ENCODE measurements at regions not wholly inside any gene's neighbourhood (a gene's known extent, or its start where the extent isn't known, plus 50 kb on each side); places are given as distances from the start of the nearest gene placed in this dataset.

DNA sequence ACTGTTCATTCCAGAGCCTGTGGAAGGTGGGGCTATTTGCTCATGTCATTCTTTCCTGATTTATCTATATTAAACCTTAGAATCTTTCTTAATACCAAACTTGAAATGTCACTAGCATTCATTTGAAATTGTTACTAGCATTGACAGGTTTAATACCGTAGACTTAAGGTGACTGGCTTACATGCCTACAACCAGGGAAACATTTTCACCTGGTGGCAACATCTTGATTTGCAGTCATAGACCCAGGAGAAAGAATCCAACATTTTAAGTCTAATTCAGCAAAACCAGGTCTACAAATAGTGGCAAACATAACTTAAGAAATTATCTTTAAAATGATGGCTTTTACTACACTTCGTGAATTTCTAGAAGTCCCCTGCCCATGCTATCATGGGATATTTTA lies 353.7 kb downstream of the HTR7 start:
- Histone ChIP-seq H4K20me1 (no peaks in the 10 kb centered on the region), H3K36me3 (peaks cover 0 to 27% (median 7%) of the 10 kb centered on the region in 11 experiments; a peak in 6 of 22 replicates), H3K4me1 (peaks cover 0 to 37% (median 3%) of the 10 kb centered on the region in 10 experiments; a peak in 8 of 20 replicates), H3K4me3 (no peak overlapping the region), H3K27me3 (no peaks in the 10 kb centered on the region), H3K4me2 (no peak overlapping the region), H3K27ac (no peak overlapping the region), H3K9me3 (replicated peaks in 1 of 11) (peaks cover 5 to 29% (median 16%) of the 10 kb centered on the region in 11 experiments; a peak in 15 of 22 replicates), H3K9ac (no peak overlapping the region)
- no peak for TF ChIP-seq Cebpa-rat (IDR thresholded peaks at IDR 0.05)

DNA sequence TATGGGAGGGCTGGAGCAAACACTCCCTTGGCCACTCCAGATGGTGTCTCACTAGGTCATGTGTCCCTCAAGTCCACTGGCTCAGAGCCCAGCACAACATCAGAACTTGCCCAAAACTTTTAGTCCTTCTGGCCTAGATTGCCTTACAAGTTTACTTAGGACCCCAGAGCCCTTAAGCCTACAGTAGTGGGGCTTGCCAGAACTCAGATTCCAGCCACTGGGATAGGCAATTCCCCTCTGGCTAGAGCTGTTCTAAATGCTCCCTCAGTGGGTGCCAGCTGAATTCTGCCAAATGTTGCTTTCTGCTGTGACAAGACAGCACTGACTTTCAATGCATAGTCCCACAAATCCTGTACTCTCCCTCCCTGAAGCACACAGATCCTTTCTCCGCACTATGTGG lies 331.1 kb downstream of the HTR7 start:
- no peak overlapping the region for H3K4me3 ChIP-seq
- no peaks in the 10 kb centered on the region for H3K4me1 ChIP-seq
- no peak for TF ChIP-seq Cebpa-rat (IDR thresholded peaks at IDR 0.05)
- H3K27me3 ChIP-seq = no peaks in the 10 kb centered on the region
- no peak overlapping the region for H3K4me2 ChIP-seq
- H3K9me3 ChIP-seq (replicated peaks in 1 of 11) = peaks cover 0 to 20% (median 12%) of the 10 kb centered on the region in 11 experiments; a peak in 12 of 22 replicates
- no peak overlapping the region for H3K9ac ChIP-seq
- peaks cover 0 to 6% (median 0%) of the 10 kb centered on the region in 11 experiments; a peak in 3 of 22 replicates for H3K36me3 ChIP-seq
- no peak overlapping the region for H3K27ac ChIP-seq
- no peaks in the 10 kb centered on the region for H4K20me1 ChIP-seq

DNA sequence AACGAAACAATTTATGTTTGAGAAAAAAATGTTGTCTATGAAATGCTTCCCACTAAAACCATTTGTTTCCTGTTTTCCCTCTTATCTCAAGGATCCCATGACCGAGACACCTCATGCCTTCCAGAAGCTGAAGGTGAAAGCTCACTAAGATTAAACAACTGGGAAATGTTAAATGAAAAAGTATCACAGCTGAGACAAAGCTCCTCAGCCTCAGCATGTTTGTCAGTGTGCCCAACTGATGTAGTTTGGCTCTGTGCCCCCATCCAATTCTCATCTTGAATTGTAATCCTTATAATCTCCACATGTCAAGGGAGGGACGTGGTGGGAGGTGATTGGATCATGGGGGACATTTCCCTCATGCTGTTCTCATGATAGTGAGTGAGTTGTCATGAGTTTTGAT lies 327.3 kb downstream of the HTR7 start:
- H3K4me2 ChIP-seq = no peak overlapping the region
- H4K20me1 ChIP-seq = no peaks in the 10 kb centered on the region
- no peak overlapping the region for H3K4me3 ChIP-seq
- no peak overlapping the region for H3K27ac ChIP-seq
- H3K36me3 ChIP-seq = peaks cover 0 to 5% (median 0%) of the 10 kb centered on the region in 11 experiments; a peak in 3 of 22 replicates
- no peaks in the 10 kb centered on the region for H3K4me1 ChIP-seq
- H3K9me3 ChIP-seq (replicated peaks in 1 of 11) = peaks cover 0 to 12% (median 5%) of the 10 kb centered on the region in 11 experiments; a peak in 10 of 22 replicates
- H3K27me3 ChIP-seq = no peaks in the 10 kb centered on the region
- H3K9ac ChIP-seq = no peak overlapping the region
- TF ChIP-seq Cebpa-rat (IDR thresholded peaks at IDR 0.05) = no peak

DNA sequence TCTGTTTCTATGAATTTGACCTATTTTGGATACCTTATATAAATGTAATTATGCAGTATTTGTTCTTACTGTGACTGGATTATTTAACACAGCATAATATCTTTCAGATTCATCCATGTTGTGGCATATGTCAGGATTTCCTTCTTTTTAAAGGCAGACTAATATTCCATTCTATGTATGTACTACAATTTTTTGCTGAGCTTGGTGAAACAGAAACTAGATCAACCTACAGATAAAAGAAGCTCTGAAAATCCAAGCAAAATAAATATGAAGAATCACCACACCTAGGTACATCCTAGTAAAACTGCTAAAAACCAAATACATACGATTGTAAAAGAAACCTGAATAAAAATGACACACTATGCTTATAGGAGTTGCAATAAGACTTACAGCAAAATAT lies 300.5 kb downstream of the HTR7 start:
- no peaks in the 10 kb centered on the region for H4K20me1 ChIP-seq
- no peak overlapping the region for H3K27ac ChIP-seq
- no peak for TF ChIP-seq Cebpa-rat (IDR thresholded peaks at IDR 0.05)
- H3K4me2 ChIP-seq = no peak overlapping the region
- no peak overlapping the region for H3K4me3 ChIP-seq
- H3K4me1 ChIP-seq = no peaks in the 10 kb centered on the region
- H3K36me3 ChIP-seq = no peaks in the 10 kb centered on the region
- H3K27me3 ChIP-seq = no peaks in the 10 kb centered on the region
- no peak overlapping the region for H3K9ac ChIP-seq
- peaks cover 0 to 21% (median 8%) of the 10 kb centered on the region in 11 experiments; a peak in 8 of 22 replicates for H3K9me3 ChIP-seq (replicated peaks in 1 of 11)

DNA sequence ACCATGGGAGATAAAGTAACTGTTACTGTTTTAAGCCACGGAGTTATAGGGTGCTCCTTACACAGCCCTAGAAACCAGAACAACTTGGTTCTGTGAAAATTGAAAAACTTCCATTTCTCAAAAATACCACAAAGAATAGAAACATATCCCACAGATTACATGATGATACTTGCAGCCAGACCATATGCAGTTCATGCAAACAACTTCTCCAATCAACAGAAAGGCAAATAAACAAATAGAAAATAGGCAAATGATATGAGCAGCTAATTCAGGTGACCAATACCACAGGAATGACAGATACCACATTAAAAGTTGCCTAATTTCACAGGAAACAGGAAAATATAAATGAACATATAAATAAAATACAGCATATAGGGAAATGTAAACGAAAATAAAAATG lies 297.5 kb downstream of the HTR7 start:
- H3K27ac ChIP-seq = no peak overlapping the region
- H3K36me3 ChIP-seq = no peaks in the 10 kb centered on the region
- no peak overlapping the region for H3K4me3 ChIP-seq
- no peak overlapping the region for H3K9ac ChIP-seq
- H4K20me1 ChIP-seq = no peaks in the 10 kb centered on the region
- no peaks in the 10 kb centered on the region for H3K4me1 ChIP-seq
- TF ChIP-seq Cebpa-rat (IDR thresholded peaks at IDR 0.05) = no peak
- H3K27me3 ChIP-seq = no peaks in the 10 kb centered on the region
- H3K4me2 ChIP-seq = no peak overlapping the region
- peaks cover 0 to 21% (median 8%) of the 10 kb centered on the region in 11 experiments; a peak in 9 of 22 replicates for H3K9me3 ChIP-seq (replicated peaks in 1 of 11)

DNA sequence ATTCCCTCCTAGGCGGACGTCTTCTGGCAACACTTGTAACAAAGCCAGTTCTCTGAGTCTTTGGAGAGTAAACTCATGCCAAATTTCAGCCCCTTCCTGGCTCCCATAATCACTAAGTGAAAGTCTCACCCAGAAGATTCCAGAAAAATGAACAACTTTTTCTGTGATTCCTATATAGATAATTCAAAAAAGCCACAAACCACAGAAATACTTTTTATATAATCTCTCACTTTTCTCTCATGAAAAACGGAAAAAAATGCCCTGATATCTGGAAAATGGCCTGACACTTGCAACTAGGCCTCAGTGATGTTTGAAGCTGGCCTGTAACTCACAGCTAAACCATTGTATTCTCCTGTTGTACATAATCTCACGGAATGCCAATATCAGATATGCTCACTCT lies 296.2 kb downstream of the HTR7 start:
- Histone ChIP-seq H3K4me2 (no peak overlapping the region), H3K27ac (no peak overlapping the region)

DNA sequence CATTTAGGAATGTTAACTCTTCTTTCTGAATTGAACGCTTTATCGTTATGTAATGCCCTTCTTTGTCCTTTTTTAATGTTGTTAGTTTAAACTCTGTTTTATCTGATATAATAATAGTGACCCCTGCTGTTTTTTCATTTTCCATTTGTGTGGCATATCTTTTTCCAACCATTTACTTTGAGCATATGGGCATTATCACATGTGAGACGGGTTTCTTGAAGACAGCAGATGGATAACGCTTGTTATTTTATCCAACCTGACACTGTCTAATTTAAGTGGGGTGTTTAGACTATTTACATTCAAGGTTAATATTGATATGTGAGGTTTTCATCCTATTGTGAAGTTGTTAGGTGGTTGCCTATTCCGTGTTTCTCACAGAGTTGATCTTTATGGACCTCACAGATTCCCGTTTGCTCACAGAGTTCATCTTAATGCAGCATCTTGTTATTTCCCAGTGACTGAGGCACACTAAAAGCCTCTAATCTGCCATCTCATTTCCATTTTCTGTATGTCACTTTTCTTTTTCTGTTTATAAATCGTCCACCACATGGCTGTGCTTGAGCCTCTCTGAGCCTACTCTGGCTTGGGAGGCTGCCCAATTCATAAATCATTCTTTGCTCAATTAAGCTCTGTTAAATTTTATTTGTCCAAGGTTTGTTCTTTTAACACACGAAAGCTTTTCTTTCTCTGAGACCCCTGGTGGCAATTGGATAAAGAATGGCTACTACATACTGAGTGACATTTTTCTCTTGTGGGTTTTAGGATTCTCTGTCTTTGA lies 286.2 kb downstream of the HTR7 start:
- Histone ChIP-seq H4K20me1 (no peaks in the 10 kb centered on the region), H3K27me3 (no peaks in the 10 kb centered on the region), H3K4me2 (no peak overlapping the region), H3K4me3 (no peak overlapping the region), H3K36me3 (no peaks in the 10 kb centered on the region), H3K27ac (no peak overlapping the region), H3K9ac (no peak overlapping the region), H3K9me3 (replicated peaks in 1 of 11) (peaks cover 0 to 29% (median 8%) of the 10 kb centered on the region in 11 experiments; a peak in 12 of 22 replicates), H3K4me1 (no peaks in the 10 kb centered on the region)
- TF ChIP-seq Cebpa-rat (IDR thresholded peaks at IDR 0.05) = no peak

More for the DNA sequence above, 296.2 kb downstream of the HTR7 start:
- TF ChIP-seq Cebpa-rat (IDR thresholded peaks at IDR 0.05) = no peak
- H3K27me3 ChIP-seq = no peaks in the 10 kb centered on the region
- H3K36me3 ChIP-seq = no peaks in the 10 kb centered on the region
- H3K9ac ChIP-seq = no peak overlapping the region
- no peak overlapping the region for H3K4me3 ChIP-seq
- H4K20me1 ChIP-seq = no peaks in the 10 kb centered on the region
- H3K9me3 ChIP-seq (replicated peaks in 1 of 11) = peaks cover 0 to 25% (median 8%) of the 10 kb centered on the region in 11 experiments; a peak in 9 of 22 replicates
- no peaks in the 10 kb centered on the region for H3K4me1 ChIP-seq

DNA sequence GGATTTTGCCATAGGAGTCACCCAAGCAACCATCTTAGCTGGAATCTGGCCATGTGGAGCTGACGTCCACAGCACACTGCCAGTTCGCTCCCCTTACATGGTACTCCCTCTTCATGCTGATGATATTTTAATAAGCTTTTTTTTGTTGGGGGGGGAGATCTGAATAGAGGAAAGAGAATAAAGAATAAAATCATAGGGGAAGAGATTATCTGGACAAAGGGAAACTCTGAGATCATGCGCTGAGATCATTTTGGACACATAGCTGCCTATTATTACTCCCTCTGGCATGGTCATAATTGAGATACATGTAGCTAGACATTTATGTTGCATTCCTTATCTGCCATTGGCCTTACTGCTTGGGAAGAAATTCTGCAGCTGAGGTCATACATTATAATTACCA lies 282.7 kb downstream of the HTR7 start:
- TF ChIP-seq Cebpa-rat (IDR thresholded peaks at IDR 0.05) = no peak
- H3K4me2 ChIP-seq = no peak overlapping the region
- peaks cover 0 to 16% (median 7%) of the 10 kb centered on the region in 11 experiments; a peak in 10 of 22 replicates for H3K9me3 ChIP-seq (replicated peaks in 1 of 11)

DNA sequence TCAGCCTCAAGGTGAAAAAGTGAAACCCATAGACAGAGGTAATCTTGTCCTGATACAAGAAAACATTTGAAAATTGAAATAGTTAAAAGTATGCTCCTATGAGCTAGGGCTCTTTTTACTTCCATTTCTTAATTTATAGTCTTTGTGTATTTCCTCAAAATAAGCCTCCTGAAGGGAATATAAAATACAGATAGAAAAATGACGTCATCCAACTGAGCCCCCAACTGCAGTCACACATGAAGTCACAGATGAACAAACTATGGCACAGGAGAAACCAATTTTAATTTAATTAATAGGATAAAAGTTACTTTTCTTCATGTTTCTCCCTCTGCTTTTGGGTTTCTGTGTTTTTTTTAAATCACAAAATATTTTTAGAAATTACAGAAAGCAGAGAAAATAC lies 280.3 kb downstream of the HTR7 start:
- no peak overlapping the region for H3K4me3 ChIP-seq
- H3K4me2 ChIP-seq = no peak overlapping the region
- no peak for TF ChIP-seq Cebpa-rat (IDR thresholded peaks at IDR 0.05)
- H3K36me3 ChIP-seq = no peaks in the 10 kb centered on the region
- H3K27ac ChIP-seq = no peak overlapping the region
- no peaks in the 10 kb centered on the region; a peak in 1 of 20 replicates for H3K4me1 ChIP-seq
- H3K27me3 ChIP-seq = no peaks in the 10 kb centered on the region
- H4K20me1 ChIP-seq = no peaks in the 10 kb centered on the region
- no peak overlapping the region for H3K9ac ChIP-seq
- H3K9me3 ChIP-seq (replicated peaks in 1 of 11) = peaks cover 0 to 9% (median 7%) of the 10 kb centered on the region in 11 experiments; a peak in 9 of 22 replicates

More for the DNA sequence above, 282.7 kb downstream of the HTR7 start:
- no peaks in the 10 kb centered on the region for H4K20me1 ChIP-seq
- no peaks in the 10 kb centered on the region for H3K36me3 ChIP-seq
- no peak overlapping the region for H3K4me3 ChIP-seq
- H3K4me1 ChIP-seq = no peaks in the 10 kb centered on the region; a peak in 1 of 20 replicates
- no peak overlapping the region for H3K9ac ChIP-seq
- no peak overlapping the region for H3K27ac ChIP-seq
- no peaks in the 10 kb centered on the region for H3K27me3 ChIP-seq

Data from BLaER1 treated with 17β-estradiol and CSF1 and Interleukin-3, amounts not matched to agents 10 nM and 100 nM (cell line).